Large intestine (tissue), 3 donors: ENCODE measurements at regions not wholly inside any gene's neighbourhood (a gene's known extent, or its start where the extent isn't known, plus 50 kb on each side); places are given as distances from the start of the nearest gene placed in this dataset.

Experiments
- DNase-seq, 2 donors: peaks; one replicate each; pipeline versions ENCODE4 v3.0.0 to v3.0.0-alpha.2; 2013
- H3K27ac ChIP-seq: one replicate; pipeline ENCODE4 v1.5.1; 2013; ENCODE audit warnings: low read length
- H3K27me3 ChIP-seq: 2 replicates; pipeline ENCODE4 v1.6.1; 2013; ENCODE audit warnings: low read length; ENCODE audit not compliant: control insufficient read depth, insufficient read depth
- H3K36me3 ChIP-seq: 2 replicates; pipeline ENCODE4 v1.6.1; 2013; ENCODE audit warnings: low read length; ENCODE audit not compliant: control insufficient read depth, insufficient read depth
- H3K4me1 ChIP-seq: one replicate; pipeline ENCODE4 v1.6.1; 2013; ENCODE audit warnings: low read length; ENCODE audit not compliant: control insufficient read depth, insufficient read depth
- H3K4me3 ChIP-seq: one replicate; pipeline ENCODE4 v1.5.1; 2013; ENCODE audit warnings: low read length
- H3K9me3 ChIP-seq: one replicate; pipeline ENCODE4 v1.6.1; 2013; ENCODE audit warnings: mild to moderate bottlenecking, low read depth, low read length, moderate library complexity; ENCODE audit not compliant: control insufficient read depth
- WGBS: methylation state at CpG from one replicate; pipeline ENCODE4 v1.1.5; 2013; ENCODE audit warnings: low lambda C conversion rate; ENCODE audit not compliant: insufficient coverage; 5-methylcytosine and 5-hydroxymethylcytosine counted together

DNA sequence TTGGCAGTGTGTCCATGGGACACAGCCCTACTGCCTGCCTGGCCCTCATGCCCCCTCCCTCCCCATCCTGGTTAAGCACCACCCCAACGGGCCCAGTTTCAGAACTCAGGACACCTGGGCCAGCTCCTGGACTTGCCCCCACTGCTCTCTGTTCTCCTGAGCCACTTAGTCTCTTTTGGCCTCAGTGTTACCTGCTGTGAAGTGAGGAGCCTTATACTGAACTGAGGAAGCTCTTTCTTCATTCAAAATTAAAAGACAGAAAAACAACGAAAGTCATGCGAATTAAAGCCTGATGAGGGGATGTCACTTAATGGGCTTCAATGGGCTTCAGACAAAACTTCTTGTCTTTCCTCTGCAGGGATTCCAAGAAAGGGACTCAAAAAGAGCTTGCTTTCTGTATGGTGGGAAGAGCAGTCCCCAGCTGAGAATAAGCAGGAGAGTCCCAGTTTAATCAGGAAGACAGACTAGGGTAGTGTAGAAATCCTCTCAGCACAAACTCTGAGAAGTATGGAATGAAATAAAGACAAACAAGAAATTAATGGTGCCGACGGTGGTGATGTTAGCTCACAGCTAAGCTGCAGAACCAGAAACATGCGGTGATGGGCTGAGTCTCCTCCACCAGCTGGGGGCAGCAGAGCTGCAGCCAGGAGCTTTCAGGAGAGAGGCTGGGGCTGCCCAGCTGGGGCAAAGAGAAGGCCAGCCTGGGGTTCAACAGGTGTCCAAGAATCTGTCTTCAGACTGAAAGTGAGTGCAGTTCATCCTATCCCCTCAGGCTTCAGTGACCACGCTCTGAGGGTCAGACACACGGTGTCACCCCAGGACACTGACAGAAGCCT lies 101.0 kb downstream of the GGTLC2 start:
- peaks cover 14% of the 10 kb centered on the region for H3K27me3 ChIP-seq
- WGBS = no CpG with 5 or more reads among the region's 8 CpGs
- H3K36me3 ChIP-seq = no peaks in the 10 kb centered on the region
- H3K9me3 ChIP-seq = no peaks in the 10 kb centered on the region
- H3K27ac ChIP-seq = no peak overlapping the region
- no peak overlapping the region for H3K4me3 ChIP-seq
- DNase-seq = no peak
- no peaks in the 10 kb centered on the region for H3K4me1 ChIP-seq

DNA sequence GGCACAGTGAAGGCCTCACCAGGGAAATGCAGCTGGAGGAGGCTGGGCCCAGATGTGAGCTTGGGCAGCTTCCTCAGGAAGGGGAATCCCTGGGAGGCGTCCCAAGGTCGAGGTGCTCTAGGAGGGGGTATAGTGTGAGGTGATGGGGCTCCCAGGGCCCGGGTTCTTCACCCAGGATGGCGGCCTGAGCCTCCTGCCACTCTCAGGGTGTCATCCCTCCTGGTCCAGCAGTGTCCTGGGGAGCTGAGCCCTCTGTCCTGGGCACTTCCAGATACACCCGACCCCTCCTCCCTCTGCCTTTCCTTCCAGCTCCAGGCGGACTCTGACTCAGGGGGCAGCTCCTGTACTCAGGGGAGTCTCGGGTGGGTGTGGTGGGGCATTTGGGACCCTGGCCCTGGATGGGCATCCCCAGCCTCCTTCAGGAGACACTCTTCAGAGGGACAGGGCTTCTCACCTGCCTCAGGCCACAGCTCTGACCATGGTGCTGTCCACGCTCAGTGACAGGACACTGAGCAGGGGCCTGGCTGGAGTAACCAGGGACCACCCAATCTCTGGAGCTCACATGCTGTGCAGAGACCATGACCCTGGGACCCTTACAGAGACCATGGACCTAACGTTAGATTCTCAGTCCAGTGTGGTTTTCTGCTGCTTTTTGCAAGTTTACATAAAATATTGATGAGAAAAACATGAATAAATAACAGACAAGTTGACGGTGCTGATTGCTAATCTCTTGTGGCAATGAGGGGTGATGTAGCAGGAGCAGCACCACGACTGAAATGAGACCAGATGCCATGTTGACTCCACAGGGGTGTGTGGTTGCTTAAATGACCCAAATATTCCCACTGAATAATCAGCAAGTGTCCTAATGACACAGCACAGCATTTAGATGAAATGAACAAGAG lies 101.9 kb downstream of the GGTLC2 start:
- peaks cover 14% of the 10 kb centered on the region for H3K27me3 ChIP-seq
- DNase-seq = no peak
- no peak overlapping the region for H3K27ac ChIP-seq
- H3K4me1 ChIP-seq = no peaks in the 10 kb centered on the region
- 60% methylated on average over 1 of the region's 11 CpGs for WGBS
- H3K9me3 ChIP-seq = no peaks in the 10 kb centered on the region
- no peaks in the 10 kb centered on the region for H3K36me3 ChIP-seq
- no peak overlapping the region for H3K4me3 ChIP-seq

DNA sequence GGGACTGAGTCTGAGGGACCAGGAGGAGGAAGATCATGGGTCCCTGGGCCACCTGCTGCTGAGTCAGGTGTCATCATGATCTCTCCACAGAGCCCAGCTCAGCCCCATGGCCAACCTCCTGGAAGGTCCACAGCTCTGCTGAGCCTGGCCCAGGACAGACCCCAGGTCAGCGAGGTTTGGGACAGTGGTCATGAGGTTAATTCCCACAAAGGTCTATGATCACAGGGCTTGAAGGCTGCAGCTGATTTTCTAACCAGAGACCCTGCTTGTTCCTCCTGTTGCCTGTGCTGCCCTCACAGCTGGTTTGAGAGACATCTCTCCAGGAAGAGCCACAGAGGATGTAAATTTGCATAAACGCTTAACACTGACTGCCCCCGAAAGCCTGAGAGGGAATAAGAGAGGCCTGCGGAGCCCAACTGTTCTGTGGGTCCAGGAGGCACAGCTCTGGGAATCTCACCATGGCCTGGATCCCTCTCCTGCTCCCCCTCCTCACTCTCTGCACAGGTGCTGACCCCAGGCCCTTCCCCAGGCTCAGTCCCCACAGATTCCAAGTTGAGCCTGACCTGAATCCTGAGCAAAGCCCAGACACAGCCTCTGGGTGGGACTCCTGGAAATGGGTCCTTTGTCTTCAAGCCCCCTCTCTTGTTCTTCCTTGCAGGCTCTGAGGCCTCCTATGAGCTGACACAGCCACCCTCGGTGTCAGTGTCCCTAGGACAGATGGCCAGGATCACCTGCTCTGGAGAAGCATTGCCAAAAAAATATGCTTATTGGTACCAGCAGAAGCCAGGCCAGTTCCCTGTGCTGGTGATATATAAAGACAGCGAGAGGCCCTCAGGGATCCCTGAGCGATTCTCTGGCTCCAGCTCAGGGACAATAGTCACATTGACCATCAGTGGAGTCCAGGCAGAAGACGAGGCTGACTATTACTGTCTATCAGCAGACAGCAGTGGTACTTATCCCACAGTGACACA lies 102.8 kb downstream of the GGTLC2 start:
- DNase-seq = no peak
- Histone ChIP-seq H3K27me3 (peaks cover 14% of the 10 kb centered on the region), H3K4me3 (no peak overlapping the region), H3K36me3 (no peaks in the 10 kb centered on the region), H3K9me3 (no peaks in the 10 kb centered on the region), H3K27ac (no peak overlapping the region), H3K4me1 (no peaks in the 10 kb centered on the region)
- no CpG with 5 or more reads among the region's 8 CpGs for WGBS

DNA sequence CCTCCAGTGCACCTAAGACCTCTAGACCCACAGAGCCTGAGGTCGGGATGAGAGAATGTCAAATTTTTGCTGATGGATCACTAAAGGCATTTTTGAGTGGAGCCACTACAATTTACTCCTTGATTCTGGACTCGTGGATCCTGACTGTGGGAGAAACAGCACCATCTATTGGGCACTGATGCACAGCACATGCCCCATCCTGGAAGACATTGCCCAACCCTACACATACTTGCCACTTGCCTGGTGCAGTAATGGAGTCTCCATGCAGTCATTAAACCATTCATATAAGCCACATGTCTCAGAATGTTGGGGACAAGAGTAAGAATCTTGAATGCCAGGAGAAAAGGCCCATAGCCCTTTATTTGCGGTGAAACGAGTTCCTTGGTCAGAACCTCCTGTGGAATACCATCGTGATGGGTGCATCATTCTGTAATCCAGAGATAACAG lies 103.9 kb downstream of the GGTLC2 start:
- DNase-seq = no peak
- H3K36me3 ChIP-seq = no peaks in the 10 kb centered on the region
- no peak overlapping the region for H3K4me3 ChIP-seq
- no peaks in the 10 kb centered on the region for H3K4me1 ChIP-seq
- WGBS = no CpG with 5 or more reads among the region's 5 CpGs
- no peak overlapping the region for H3K27ac ChIP-seq
- no peaks in the 10 kb centered on the region for H3K9me3 ChIP-seq
- H3K27me3 ChIP-seq = peaks cover 14% of the 10 kb centered on the region

DNA sequence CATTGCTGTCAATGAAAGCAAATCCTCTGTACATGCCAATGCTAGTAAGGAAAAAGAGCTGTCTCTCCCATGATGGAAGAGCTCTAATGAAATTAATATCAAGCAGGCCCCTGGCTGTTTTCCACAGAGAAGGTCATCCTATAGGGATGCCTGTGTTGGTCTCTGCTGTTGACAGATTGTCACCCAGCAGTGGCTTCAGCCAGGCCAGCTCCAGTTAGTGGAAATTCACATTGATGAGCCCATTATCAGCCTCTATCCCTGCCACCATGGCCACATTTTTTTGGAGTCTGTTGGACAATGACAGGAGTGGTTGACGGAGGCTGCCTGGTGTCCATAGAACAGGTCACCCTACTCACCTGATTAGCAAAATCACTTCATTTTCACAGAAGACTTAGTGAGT lies 104.3 kb downstream of the GGTLC2 start:
- H3K36me3 ChIP-seq = no peaks in the 10 kb centered on the region
- no CpG with 5 or more reads among the region's 1 CpG for WGBS
- no peaks in the 10 kb centered on the region for H3K4me1 ChIP-seq
- H3K9me3 ChIP-seq = no peaks in the 10 kb centered on the region
- H3K4me3 ChIP-seq = no peak overlapping the region
- no peak overlapping the region for H3K27ac ChIP-seq
- DNase-seq = no peak
- peaks cover 14% of the 10 kb centered on the region for H3K27me3 ChIP-seq

DNA sequence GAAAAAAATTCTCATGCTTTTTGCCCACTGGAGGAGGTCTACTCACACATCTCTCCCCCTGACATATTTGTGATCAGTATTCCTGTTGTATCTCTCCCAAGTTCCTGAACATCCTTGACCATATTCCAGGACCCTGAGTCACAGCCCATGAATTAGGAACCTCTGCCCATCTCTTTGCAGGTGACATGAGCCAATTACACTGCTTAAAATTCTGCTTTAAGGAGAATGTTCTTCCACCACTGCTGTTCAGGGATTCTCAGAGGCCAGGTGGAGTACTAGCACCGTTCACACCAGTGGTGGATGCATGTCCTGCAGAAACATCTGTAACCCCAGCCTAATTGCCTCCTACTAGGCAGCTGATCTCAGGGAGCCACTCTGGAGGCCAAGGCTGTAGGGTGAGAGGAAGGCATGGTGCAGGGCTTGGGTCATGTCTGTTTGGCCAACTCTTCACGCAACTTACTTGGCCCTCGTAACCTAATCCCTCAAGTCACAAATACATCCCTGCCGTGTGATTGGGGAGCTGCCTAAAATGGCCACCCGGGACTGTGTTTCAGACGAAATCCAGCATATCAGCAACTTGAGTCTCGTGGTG lies 104.8 kb downstream of the GGTLC2 start:
- H3K4me3 ChIP-seq = no peak overlapping the region
- peaks cover 12% of the 10 kb centered on the region for H3K27me3 ChIP-seq
- WGBS = no CpG with 5 or more reads among the region's 7 CpGs
- no peak for DNase-seq
- H3K4me1 ChIP-seq = no peaks in the 10 kb centered on the region
- no peaks in the 10 kb centered on the region for H3K36me3 ChIP-seq
- H3K27ac ChIP-seq = no peak overlapping the region
- H3K9me3 ChIP-seq = no peaks in the 10 kb centered on the region

DNA sequence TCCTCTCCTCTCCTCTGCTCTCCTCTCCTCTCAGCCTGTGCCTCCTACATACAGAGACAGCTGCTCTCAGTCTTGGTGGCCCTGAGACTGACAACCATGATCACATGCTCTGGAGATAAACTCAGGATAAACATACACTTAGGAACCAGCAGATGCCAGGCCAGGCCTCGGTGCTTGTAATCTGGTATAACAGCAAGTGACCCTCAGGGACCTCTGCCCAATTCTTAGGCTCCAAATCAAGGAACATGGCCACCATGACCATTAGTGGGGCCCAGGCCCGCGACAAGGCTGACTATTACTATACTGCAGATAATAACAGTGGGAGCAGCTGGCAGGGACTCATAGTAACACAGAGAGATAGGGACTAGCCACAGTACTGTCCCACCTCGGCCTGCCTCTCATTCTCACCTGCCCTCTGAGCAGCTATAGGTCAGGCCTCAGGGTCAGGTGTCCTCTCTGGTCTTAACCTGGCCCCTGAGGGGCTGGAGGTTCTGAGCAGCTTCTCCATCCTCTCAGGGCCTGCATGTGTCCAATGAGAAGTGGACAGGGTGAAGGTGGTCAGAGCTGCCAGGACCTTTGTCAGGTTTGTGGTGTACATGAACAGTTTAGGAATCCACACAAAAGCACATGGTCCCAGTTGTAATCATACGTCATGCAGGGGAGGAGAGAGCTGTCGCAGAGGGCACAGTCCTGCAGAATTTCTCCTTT lies 106.1 kb downstream of the GGTLC2 start:
- Histone ChIP-seq H3K27me3 (peaks cover under 1% of the 10 kb centered on the region), H3K4me1 (no peaks in the 10 kb centered on the region), H3K4me3 (no peak overlapping the region), H3K9me3 (no peaks in the 10 kb centered on the region), H3K36me3 (no peaks in the 10 kb centered on the region), H3K27ac (no peak overlapping the region)
- WGBS = no CpG with 5 or more reads among the region's 6 CpGs
- peak in 1 of 2 donors; percentile 20 for DNase-seq

DNA sequence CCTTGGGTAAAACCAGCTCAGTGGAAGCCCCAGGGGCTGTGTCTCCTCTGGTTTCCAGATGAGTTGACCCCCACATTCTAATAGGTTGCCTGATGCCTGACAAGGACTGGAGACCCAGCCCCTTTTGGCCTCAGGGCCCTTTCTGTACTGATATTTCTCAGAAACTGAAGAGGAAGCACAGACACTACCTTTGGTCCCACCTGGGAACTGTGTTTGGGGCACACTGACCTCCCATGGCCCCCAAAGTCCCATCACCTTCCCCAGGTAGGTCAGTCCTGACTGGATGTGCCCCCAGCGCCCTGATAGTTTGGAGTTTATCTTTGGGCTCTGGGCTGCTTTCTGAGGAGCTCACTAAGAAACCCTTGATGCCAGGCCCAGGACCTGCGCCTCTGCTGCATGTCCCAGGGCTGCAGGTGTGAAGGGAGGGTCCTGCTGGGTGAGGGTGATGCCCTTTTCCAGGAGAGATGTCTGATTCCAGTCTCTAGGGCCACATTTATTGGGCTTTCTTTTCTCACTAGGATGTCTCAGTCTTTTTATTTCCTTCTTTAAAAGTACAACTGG lies 106.7 kb downstream of the GGTLC2 start:
- no CpG with 5 or more reads among the region's 2 CpGs for WGBS

DNA sequence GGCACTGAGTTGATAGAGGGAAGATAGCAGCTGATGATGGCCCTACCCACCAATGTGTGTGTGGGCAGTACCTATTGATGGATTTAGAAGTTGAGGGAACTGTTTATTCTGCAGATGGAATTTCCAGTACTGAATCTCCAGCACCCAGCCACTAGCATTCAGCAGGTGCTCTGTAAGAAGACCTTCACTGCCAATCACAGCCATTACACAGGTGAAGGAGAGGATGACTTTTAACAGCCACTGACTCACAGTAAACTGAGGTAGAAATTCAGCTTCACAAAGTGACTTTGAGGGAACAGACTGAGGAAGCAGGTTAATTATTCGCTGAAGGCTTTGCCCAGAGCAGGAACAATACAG lies 107.8 kb downstream of the GGTLC2 start:
- no peak for DNase-seq
- H3K4me1 ChIP-seq = no peaks in the 10 kb centered on the region
- WGBS = no CpG with 5 or more reads among the region's 1 CpG
- no peaks in the 10 kb centered on the region for H3K36me3 ChIP-seq
- no peak overlapping the region for H3K27ac ChIP-seq
- H3K27me3 ChIP-seq = no peaks in the 10 kb centered on the region
- H3K4me3 ChIP-seq = no peak overlapping the region
- no peaks in the 10 kb centered on the region for H3K9me3 ChIP-seq

More for the DNA sequence above, 106.7 kb downstream of the GGTLC2 start:
- H3K27me3 ChIP-seq = no peaks in the 10 kb centered on the region
- no peak for DNase-seq
- H3K4me3 ChIP-seq = no peak overlapping the region
- H3K4me1 ChIP-seq = no peaks in the 10 kb centered on the region
- H3K27ac ChIP-seq = no peak overlapping the region
- no peaks in the 10 kb centered on the region for H3K9me3 ChIP-seq
- H3K36me3 ChIP-seq = no peaks in the 10 kb centered on the region
